Activated CD8-positive, alpha-beta memory T cell treated with anti-CD3 and anti-CD28 coated beads for 24 hours (primary cell): ENCODE measurements at regions not wholly inside any gene's neighbourhood (a gene's known extent, or its start where the extent isn't known, plus 50 kb on each side); places are given as distances from the start of the nearest gene placed in this dataset.
"Not testable (repeated sequence)": the region's sequence is repeated elsewhere in the genome, so short reads cannot be mapped to it uniquely, and the experiment has no call there.

ENCODE experiments used
- DNase-seq: peaks from one replicate; pipeline ENCODE4 v3.0.0-alpha.2; 2020

GRCh38 chr10:9469663-9470205, 1415.2 kb downstream of the GATA3 start:
- DNase-seq = no peak

GRCh38 chr10:9470581-9470980, 1416.1 kb downstream of the GATA3 start:
- DNase-seq = no peak

- DNase-seq = no peak
Measured at GRCh38 chr10:9501944-9502343, 1447.5 kb downstream of the GATA3 start.

- DNase-seq = no peak
Measured at GRCh38 chr10:9504227-9504626, 1449.7 kb downstream of the GATA3 start.

DNA sequence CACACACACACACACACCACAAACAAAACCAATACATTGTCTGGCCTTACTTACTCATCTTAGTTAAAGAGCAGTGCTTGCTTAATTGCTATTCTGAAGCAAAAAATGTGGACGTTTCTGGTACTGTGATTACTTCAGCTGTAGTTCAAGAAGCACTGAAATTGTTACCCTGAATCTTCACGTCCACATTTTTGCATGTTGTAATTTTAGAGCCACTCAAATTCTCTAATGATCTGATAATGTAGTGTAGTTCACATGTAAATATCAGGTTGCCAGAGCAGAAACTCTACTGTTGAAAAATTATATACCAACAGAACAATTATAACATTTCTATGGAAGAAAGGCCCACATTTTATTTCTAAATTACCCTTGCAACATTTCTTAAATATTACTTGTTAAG, 1451.1 kb downstream of the GATA3 start:
- no peak for DNase-seq

GRCh38 chr10:9508606-9509005, 1454.1 kb downstream of the GATA3 start:
- no peak for DNase-seq

- no peak for DNase-seq
Measured at GRCh38 chr10:9510626-9511025, 1456.1 kb downstream of the GATA3 start.

- DNase-seq = no peak
Measured at GRCh38 chr10:9515922-9516321, 1461.4 kb downstream of the GATA3 start.

DNA sequence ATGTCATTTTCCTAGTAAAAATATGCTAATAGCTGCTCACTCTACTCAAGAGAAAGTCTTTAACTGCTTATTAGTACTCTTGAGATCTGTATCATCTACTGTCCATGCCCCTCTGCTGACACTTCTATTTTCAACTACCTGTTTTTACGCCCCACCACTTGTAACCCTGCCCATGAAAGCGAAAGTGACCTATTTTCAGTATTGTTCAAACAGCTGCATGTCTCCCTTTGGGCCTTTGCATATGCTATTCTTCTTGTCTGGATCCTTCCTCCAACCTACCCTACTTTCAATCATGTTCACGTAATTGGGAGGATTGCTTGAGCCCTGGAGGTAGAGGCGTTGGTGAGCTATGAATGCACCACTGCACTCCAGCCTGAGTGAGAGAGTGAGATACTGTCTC, 1481.3 kb downstream of the GATA3 start:
- no peak for DNase-seq

DNA sequence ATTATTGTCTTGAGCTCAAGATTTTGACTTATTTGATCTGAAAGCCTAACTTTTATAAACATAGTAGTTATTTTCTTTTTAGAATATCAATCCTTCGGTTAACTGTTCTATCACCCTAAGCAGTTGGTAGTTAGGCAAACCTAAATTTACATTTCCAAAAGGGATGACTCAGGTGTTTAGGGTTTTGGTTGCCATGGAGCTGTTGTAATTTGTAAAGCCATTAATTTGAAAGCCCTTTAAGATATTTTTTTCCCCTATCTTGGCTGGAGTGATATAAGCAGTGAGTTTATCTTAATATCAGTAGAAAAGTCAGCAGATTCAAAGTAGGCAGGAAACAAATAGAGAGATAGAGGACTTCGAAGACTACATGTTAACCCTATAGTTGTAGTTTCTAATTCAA, 1472.6 kb upstream of the CELF2 start:
- DNase-seq = no peak

DNA sequence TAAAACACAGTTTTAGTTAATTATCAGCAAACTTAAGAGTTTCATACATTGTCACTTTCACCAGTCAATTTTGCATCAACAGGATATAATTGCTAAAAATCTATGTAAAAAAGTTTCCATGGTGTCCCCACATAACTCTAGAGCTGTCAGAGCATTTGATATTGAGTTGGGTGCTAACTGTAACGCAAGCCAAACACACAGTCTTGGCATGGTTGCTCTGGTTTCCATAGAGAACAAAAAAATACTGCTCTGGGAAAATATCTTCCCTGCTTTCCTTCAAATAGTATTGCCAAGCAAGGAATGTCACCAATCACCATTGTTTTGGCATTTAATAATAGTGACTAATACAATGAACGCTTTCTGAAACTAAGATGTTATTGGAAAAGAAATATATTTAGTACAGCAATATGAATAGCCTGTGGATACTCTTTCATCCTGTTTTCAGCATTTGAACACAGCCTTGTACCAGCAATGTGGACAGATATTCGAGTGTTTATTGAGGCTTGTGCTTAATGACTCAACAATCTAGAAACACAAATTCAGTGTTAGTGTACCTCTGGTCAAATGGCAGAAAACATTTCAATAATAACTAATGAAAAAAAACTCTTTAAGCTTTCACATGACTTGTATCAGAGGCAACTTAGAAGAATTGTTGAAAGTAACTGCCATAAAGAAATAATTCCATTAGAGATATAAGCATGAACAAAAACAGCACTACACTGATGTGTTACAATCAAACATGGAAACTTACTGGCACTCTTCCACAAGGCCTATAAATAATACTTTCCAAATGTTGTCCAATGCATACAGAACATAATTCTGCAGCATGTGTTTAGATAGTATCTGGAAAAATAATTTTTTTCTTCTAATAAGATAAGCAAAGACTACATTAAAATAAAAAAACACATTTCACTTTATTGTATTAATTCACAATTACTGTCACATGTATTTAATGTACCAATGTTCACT, 1469.5 kb upstream of the CELF2 start:
- no peak for DNase-seq

DNA sequence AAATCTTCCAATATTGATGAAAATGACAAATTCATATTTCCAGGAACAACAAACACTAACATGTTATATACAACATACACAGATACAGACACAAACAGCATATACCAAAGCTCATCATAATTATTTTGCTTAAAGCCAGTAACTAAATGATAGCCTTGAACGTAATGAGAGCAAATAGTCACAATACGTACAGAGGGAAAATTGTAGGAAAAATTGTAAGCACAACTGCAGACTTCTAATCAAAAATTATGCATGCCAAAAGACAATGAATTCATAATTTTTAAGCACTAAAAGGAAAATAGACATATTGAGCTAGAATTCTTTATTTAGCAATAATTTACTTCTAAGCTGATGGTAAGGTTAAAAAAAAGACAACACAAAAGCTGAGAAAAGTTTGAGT, 1466.9 kb upstream of the CELF2 start:
- DNase-seq = no peak

DNA sequence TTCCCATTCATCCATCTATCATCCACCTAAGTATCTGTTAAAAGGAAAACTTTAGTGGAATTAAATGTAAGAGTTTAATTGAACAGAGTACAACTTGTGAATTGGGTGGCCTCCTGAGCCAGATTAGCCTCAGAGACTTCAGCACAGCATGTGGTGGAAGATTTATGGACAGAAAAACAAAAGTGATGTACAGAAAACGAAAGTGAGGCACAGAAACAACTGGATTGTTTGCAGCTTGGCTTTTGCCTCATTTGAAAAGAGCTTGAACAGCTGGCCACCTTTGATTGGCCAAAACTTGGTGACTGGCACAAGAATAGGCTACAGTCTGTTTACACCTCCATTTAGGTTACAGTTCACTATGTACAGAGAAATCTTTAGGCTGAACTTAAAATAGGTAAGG, 1463.4 kb upstream of the CELF2 start:
- no peak for DNase-seq

DNA sequence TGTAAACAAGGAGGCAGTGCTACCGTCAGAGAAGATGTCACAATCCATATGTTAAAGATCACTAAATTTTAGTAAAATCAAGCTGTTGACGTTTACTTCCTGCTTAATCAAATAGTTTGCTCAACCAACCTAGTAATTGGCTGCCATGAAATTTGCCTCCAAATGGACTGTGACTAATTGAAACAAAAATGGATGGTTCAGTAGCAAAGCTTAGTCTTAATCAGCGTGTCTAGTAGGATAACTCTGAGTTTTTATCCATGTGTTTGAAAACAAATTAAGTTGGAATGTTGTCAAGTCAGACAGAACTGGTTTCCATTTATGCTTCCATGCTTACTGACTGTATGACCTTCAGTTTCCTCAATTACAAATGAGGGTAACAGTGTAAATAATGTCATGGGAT, 1456.7 kb upstream of the CELF2 start:
- no peak for DNase-seq

DNA sequence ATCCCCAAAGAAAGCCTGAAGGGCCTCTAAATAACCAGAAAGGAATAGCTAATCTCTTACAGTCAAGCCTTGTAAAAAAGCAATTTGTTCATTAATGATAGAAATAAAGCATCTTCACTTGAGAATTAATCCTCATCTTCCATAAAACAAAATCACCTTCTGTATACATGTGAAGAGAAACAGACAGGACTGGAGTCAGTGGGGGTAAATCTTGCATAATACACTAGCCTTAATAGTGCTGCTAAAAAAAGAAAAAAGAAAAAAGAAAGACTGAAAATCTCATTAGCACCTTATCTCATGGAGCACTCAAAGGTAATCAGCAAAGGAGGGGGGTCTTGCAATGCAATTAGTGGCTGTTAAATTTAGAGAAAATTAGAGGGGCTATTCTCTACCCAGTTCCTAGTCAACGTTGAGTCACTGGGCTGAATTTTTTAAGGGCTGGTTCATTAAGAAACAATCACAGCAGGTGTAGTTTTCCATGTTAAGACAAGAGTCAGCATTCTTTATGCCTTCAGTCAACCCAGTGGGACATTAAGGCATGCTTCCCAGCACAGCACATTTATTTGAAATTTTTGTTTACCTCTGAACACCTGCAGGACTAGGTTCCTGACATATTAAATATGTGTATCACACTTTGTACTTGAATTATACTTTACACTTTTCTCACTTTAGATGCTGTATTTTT, 1455.7 kb upstream of the CELF2 start:
- DNase-seq = no peak

DNA sequence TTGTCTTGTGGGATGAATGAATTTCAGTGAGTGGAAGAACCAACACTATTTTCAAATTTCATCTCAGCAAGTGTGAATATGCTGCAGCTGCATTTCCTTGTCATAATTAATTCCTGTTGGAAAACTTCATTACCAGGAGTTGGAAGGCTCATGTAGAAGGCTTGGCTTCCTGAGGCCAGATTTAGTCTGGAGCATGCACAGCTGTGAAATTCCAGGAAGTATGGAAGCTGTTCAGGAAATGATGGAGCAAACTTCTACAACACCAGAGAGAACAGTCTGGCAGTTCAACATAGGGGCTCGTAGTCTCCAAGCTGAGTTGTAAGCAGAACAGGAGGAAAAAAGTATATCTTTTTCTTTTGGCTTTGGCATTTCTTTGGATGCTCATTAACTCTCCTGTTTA, 1439.9 kb upstream of the CELF2 start:
- DNase-seq = no peak

DNA sequence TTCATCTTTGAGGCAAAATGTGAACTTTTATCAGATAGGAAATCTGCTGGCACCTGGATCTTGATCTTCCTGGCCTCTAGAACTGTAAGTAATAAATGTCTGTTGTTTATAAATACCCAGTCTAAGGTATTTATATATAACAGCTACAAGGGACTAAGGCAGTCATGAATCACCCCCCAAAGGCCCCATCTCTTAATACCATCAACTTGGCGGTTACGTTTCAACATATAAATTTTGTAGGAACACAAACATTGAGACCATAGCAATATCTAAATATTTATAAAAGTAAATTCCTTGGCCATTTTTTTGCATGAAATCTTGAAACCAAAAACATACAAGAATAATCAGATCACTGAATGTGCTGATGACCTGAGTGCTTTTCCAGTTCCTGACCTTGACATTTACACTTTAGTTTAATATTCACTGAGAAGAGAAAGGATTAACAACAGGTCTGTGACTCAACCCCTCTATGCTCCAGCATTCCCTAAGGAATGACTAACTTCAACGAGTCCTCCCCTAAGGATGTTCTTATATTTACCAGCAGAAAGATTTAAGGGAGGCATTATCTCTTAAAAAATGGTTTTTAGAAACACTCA, 1438.5 kb upstream of the CELF2 start:
- no peak for DNase-seq

DNA sequence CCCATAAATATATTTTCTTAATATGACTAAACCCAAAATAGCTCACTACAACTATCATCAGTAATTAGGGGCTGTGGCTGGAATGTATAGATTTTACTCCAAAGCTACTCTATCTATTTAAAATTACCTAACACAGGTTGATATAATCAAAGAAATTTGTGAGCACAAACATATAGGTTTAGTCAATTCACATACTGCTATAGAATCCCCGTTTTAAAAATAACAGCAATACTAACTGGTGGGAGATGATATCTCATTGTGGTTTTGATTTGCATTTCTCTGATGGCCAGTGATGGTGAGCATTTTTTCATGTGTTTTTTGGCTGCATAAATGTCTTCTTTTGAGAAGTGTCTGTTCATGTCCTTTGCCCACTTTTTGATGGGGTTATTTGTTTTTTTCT, 1434.9 kb upstream of the CELF2 start:
- not testable (repeated sequence) for DNase-seq

DNA sequence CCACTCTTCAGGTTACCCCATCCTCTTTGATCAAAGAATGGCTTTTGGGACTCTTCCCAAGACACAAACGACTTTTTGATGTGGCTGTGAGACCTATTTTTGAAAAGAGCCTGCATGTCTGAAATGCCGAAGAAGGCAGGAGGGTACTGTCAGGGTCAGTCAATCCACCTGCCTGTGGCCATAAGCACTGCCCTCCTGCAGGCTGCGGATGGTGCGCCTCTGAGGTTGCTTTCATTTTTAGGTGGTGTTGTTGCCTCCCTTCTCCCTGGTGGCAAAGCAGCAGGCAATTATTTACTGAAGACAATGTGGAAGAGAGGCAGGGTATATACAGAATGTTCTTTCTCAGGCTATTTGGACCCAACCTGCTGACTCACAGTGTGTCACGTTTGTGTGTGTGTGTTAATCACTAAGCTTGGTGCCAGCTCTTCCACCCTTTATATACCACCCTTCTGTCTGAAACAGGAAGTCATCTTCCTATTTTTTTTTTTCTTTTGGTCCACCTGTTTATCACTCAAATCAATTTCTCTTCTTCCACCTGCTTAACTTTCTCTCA, 1421.2 kb upstream of the CELF2 start:
- DNase-seq = no peak

- DNase-seq = no peak
Measured at GRCh38 chr10:9602998-9603397, 1414.7 kb upstream of the CELF2 start.

DNA sequence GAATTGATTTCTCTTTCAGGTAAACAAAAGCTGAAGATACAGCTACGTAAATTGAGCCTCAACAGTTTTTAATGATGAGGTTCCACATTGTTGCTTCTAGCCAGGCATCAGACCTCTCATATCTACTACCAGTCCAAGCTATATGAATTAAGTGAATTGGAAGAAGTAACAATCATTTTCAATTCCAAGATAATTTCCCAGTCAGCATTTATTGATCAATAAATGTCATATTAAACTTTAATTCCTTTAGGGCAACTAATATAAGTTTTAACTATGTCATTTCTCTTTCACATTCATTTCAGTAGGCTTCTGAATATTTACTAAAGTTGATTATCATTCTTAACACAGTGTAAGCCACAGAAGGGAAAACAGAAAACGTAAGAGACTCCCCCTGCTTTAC, 1413.7 kb upstream of the CELF2 start:
- no peak for DNase-seq

- no peak for DNase-seq
Measured at GRCh38 chr10:9605231-9605630, 1412.4 kb upstream of the CELF2 start.

- no peak for DNase-seq
Measured at GRCh38 chr10:9608602-9609001, 1409.1 kb upstream of the CELF2 start.
